Peyer's patch (tissue), 4 donors: ENCODE measurements at regions not wholly inside any gene's neighbourhood (a gene's known extent, or its start where the extent isn't known, plus 50 kb on each side); places are given as distances from the start of the nearest gene placed in this dataset.

ENCODE experiments used
- POLR2A ChIP-seq, 2 donors: fragments of 450-650 bp; IDR thresholded peaks; one replicate each; pipeline ENCODE4 v1.5.1; 2017; ENCODE audit warnings: antibody characterized with exemption in 2 of 2, mild to moderate bottlenecking in 2 of 2, moderate library complexity in 2 of 2
- TF ChIP-seq, protein P1 (sequence below), 6 experiments: fragments of 450-650 bp in 4 of 6; fragments of 200-600 bp in 2 of 6; sonication (generic) in 1 of 6; IDR thresholded peaks; one replicate each; pipeline ENCODE4 v1.5.1; 2017 to 2019; ENCODE audit warnings: antibody characterized with exemption in 6 of 6, mild to moderate bottlenecking in 3 of 6, moderate library complexity in 1 of 6

DNA sequence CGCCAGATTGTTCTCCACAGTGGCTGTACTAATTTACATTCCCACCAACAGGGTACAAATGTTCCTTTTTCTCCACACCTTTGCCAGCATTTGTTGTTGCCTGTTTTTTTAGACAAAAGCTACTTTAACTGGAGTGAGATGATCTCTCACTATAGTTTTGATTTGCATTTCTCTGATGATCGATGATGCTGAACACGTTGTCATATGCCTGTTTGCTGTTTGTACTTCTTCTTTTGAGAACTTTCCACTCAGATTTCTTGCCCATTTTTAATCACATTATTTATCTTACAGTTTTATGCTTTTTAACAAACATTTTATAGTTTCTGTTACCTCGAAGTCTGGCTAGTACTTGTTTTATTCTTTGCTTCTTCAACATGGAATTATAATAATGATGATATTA, 643.7 kb upstream of the ALCAM start:
- TF ChIP-seq, protein P1, sequence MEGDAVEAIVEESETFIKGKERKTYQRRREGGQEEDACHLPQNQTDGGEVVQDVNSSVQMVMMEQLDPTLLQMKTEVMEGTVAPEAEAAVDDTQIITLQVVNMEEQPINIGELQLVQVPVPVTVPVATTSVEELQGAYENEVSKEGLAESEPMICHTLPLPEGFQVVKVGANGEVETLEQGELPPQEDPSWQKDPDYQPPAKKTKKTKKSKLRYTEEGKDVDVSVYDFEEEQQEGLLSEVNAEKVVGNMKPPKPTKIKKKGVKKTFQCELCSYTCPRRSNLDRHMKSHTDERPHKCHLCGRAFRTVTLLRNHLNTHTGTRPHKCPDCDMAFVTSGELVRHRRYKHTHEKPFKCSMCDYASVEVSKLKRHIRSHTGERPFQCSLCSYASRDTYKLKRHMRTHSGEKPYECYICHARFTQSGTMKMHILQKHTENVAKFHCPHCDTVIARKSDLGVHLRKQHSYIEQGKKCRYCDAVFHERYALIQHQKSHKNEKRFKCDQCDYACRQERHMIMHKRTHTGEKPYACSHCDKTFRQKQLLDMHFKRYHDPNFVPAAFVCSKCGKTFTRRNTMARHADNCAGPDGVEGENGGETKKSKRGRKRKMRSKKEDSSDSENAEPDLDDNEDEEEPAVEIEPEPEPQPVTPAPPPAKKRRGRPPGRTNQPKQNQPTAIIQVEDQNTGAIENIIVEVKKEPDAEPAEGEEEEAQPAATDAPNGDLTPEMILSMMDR (IDR thresholded peaks at IDR 0.05) = no peak
- TF ChIP-seq POLR2A (IDR thresholded peaks at IDR 0.05) = no peak
